Rectal smooth muscle tissue (tissue), 1 donor: ENCODE measurements at regions not wholly inside any gene's neighbourhood (a gene's known extent, or its start where the extent isn't known, plus 50 kb on each side); places are given as distances from the start of the nearest gene placed in this dataset.

ENCODE experiments used
- H3K27ac ChIP-seq: one replicate; pipeline ENCODE4 v1.7.0; 2013; ENCODE audit warnings: low read depth, low read length, inconsistent platforms
- H3K27me3 ChIP-seq: one replicate; pipeline ENCODE4 v1.7.0; 2013; ENCODE audit warnings: low read length; ENCODE audit not compliant: control insufficient read depth, insufficient read depth
- H3K36me3 ChIP-seq: one replicate; pipeline ENCODE4 v1.7.0; 2013; ENCODE audit warnings: low read length; ENCODE audit not compliant: control insufficient read depth, insufficient read depth
- H3K4me1 ChIP-seq: one replicate; pipeline ENCODE4 v1.7.0; 2013; ENCODE audit warnings: low read length; ENCODE audit not compliant: control insufficient read depth, insufficient read depth
- H3K4me3 ChIP-seq: one replicate; pipeline ENCODE4 v1.7.0; 2013; ENCODE audit warnings: low read length
- H3K9ac ChIP-seq: one replicate; pipeline ENCODE4 v1.7.0; 2013; ENCODE audit warnings: low read length

DNA sequence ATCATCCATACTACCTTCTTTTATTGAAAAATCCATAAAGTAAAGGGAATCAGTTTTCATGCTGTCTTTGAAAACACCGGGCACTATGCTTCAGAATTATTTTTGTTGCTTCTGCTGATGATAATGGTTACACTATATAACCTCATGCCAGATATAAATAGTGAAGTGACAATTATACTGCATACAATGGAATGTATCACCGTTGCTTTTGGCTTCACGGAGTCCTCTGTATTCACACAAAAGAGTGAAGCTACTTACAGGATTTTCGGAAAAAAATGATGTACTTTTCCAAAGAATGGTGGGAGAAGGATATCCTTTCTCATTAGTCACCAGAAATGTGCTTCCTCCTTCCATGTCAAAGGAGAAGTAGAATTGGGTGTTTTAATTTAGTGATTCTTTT is 159.1 kb upstream of the PITX2 start:
- no peak overlapping the region for H3K9ac ChIP-seq
- H3K4me3 ChIP-seq, result no peak overlapping the region
- H3K36me3 ChIP-seq, result no peaks in the 10 kb centered on the region
- no peak overlapping the region for H3K27ac ChIP-seq
- H3K27me3 ChIP-seq, result no peaks in the 10 kb centered on the region
- H3K4me1 ChIP-seq, result no peaks in the 10 kb centered on the region

DNA sequence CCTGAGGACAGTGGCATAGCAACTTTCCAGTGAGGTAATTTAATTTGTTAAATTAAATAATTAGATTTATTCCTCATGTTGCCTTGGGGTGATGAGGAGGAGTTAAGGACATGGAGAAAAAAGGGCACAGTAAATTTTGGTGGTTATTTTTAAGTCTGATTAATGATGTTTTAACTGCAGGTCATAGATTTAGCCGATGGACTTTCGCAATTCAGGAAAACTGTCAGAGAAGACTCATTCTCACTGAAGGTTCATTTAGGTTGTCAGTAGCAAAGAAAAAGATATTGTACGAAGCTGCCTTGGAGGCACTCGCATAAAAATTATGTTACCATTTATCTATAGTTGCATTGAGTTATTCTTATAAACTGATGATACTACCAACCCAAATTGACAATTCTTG is 164.2 kb upstream of the PITX2 start:
- Histone ChIP-seq H3K9ac (no peak overlapping the region), H3K27me3 (no peaks in the 10 kb centered on the region), H3K4me3 (no peak overlapping the region), H3K4me1 (no peaks in the 10 kb centered on the region), H3K27ac (no peak overlapping the region), H3K36me3 (no peaks in the 10 kb centered on the region)

DNA sequence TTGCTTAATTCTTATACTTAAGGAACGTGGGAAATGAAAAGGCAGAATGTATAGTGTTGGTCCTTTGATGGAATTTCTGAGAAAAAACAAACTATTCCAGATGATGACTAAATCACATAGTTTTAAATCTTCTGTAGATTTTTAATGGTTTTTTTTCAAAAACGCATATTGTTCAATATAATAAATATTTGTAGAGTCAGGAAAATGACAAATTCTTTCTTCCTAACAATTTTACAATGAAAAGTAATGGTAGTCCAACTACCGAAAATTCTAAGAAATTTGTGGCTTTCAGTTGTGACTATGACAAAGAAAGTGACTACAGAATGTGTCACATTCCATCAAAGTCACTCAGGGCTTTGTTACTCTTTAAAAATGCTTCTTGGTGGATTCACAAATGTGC is 164.8 kb upstream of the PITX2 start:
- Histone ChIP-seq H3K9ac (no peak overlapping the region), H3K27ac (no peak overlapping the region), H3K4me3 (no peak overlapping the region)

DNA sequence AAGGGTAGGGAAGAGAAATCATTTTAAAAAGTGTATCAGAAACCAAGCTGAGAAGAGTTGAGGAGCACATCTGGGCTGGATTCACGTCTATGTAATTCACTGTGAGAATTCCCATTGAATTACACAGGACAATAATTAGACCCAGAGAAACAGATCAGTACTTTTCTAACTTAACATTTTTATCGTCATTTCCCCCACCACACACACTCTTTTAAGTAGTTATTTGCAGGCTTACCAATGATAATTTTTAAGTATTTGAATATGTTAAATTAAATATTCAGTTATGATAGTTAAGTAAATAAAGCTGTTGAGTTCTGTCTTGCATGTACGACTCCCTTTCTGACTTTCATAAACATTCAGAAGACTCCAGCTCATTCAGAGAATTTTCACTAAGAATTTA is 165.4 kb upstream of the PITX2 start:
- no peaks in the 10 kb centered on the region for H3K36me3 ChIP-seq
- no peak overlapping the region for H3K4me3 ChIP-seq
- H3K9ac ChIP-seq, result no peak overlapping the region
- peaks cover 3% of the 10 kb centered on the region for H3K4me1 ChIP-seq
- no peak overlapping the region for H3K27ac ChIP-seq
- no peaks in the 10 kb centered on the region for H3K27me3 ChIP-seq

More for the DNA sequence above, 164.8 kb upstream of the PITX2 start:
- Histone ChIP-seq H3K36me3 (no peaks in the 10 kb centered on the region), H3K27me3 (no peaks in the 10 kb centered on the region), H3K4me1 (no peaks in the 10 kb centered on the region)

DNA sequence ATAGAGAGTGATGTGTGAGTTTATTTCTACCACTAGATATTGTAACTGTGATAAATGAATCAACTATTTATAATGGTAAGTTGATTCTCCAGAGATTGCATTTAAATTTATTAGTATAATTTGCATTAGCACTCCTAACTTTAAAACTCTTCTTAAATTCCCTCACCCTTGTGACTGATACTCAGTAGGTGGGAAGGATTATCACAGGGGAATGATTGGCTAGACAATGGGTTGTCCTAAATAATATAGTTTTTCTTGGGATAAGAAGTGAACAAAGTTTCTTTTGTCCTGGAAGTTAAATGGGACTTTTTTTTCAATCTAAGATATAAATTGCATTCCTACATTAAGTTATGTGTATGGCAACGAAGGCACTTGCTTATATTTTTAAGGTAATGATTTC is 169.2 kb upstream of the PITX2 start:
- no peaks in the 10 kb centered on the region for H3K36me3 ChIP-seq
- H3K9ac ChIP-seq, result no peak overlapping the region
- peaks cover 6% of the 10 kb centered on the region for H3K4me1 ChIP-seq
- no peak overlapping the region for H3K27ac ChIP-seq
- no peaks in the 10 kb centered on the region for H3K27me3 ChIP-seq
- no peak overlapping the region for H3K4me3 ChIP-seq

DNA sequence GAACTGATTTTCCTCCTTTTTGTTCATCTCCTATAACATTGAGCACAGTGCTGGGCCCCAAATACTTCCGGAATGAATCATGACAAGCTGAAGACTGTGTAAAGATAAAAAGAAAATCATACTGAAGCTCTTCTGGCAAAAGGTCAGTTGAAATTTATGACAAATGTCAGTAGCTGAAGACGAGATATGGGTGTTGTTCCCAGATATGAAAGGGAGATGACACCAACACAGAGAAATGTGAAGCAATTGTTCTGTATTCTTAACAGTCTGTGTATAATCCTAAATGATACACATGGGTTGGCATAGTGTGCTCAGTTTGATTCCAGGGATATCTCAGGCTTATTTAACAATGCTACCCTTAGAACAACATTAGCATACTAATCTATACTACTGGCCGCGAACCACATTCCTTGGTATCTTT is 170.5 kb upstream of the PITX2 start:
- Histone ChIP-seq H3K27me3 (no peaks in the 10 kb centered on the region), H3K27ac (no peak overlapping the region), H3K4me3 (no peak overlapping the region), H3K36me3 (no peaks in the 10 kb centered on the region), H3K9ac (no peak overlapping the region), H3K4me1 (peaks cover 6% of the 10 kb centered on the region)

DNA sequence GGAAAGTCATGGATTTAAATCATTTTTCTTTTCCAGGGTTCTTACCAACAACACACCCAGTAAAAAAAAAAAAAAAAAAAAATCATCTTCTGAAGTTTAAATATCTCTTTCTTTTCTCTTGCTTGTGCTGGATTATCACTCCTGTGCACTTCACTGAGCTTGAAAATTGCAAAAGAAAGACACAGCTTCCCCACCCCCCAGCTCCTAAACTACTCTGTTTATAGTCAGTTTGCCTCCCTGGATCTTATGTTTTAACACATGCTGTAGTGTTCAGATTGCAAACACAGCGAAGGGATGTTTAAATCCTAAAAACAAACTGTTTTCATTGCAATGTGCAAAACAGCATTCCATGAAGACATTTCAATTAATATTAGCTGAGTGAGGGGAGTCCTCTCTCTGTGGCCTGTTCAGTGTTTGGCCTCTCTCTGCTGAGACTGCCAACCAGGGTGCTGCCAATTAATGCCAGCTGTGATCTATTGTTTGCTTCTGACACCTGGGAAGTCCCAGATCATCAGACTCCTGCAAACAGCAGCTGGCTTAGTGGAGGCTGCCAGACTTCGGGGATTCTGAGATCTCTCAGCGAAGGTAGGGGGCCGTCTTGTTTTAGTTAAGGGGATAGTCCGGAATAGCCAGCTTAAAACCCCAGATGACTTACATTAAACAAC is 171.1 kb upstream of the PITX2 start:
- Histone ChIP-seq H3K27ac (no peak overlapping the region), H3K4me1 (peaks cover 6% of the 10 kb centered on the region), H3K27me3 (no peaks in the 10 kb centered on the region), H3K9ac (no peak overlapping the region), H3K4me3 (no peak overlapping the region), H3K36me3 (no peaks in the 10 kb centered on the region)

DNA sequence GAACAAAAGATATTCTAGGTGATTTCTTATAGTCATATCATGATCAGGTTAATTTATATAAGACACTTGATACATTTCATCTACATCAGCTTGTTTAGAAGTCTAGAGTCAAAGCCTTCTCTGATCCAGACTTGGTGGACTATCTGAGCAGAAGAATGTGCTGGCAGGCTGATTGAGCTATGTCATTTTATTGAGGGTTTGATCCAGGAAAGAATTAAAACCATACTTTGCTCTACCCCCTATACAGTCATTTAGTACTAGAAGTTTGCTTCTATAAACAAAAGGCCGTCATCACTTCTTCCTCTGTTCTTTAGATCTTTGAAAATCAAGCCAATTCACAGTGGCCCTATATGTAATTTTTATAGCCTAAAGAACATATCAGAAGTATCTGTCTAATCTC is 173.1 kb upstream of the PITX2 start:
- Histone ChIP-seq H3K36me3 (no peaks in the 10 kb centered on the region), H3K4me1 (peaks cover 6% of the 10 kb centered on the region), H3K4me3 (no peak overlapping the region)

DNA sequence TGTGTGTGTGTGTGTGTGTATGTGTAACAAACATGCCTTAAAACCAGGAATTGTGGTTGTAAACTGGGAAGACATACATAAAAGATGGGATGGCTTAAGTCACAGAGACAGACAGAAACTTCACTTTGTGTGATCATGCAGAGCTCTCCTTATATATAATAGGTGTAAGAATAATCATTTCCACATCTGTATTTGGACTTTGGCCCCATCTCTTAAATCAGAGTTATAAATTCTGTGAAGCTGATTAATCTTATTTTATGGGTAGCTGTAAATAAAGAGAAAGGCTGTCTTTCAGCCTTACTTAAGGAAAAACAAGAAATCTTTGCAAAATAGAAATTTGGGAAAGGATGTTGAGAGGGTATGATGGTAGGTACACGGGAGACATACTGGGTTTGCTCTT is 174.6 kb upstream of the PITX2 start:
- H3K4me3 ChIP-seq, result no peak overlapping the region
- no peak overlapping the region for H3K9ac ChIP-seq

More for the DNA sequence above, 173.1 kb upstream of the PITX2 start:
- Histone ChIP-seq H3K27me3 (no peaks in the 10 kb centered on the region), H3K27ac (no peak overlapping the region), H3K9ac (no peak overlapping the region)

DNA sequence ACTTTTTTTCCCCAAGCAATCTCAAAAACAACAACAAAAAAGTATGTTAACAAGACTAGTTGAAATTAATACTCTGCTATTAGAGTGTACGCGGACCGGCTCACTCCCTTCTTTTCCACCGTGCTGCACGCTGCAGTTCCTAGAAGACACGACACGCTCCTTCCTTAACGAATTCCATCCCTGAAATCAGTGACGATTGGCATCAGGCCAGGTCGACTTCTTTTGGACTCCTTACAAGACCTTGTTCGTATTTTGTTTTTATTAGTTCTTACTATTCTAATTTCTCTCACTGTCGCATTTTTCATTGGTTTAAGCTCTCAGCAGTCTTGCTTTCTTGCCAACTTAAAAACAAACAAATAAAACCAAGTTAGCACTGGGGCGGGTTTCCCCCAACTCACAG is 175.8 kb upstream of the PITX2 start:
- no peak overlapping the region for H3K4me3 ChIP-seq
- no peaks in the 10 kb centered on the region for H3K27me3 ChIP-seq
- no peaks in the 10 kb centered on the region for H3K36me3 ChIP-seq
- H3K27ac ChIP-seq, result no peak overlapping the region
- no peak overlapping the region for H3K9ac ChIP-seq
- H3K4me1 ChIP-seq, result no peaks in the 10 kb centered on the region

More for the DNA sequence above, 174.6 kb upstream of the PITX2 start:
- peaks cover 6% of the 10 kb centered on the region for H3K4me1 ChIP-seq
- no peaks in the 10 kb centered on the region for H3K36me3 ChIP-seq
- no peak overlapping the region for H3K27ac ChIP-seq
- H3K27me3 ChIP-seq, result no peaks in the 10 kb centered on the region

DNA sequence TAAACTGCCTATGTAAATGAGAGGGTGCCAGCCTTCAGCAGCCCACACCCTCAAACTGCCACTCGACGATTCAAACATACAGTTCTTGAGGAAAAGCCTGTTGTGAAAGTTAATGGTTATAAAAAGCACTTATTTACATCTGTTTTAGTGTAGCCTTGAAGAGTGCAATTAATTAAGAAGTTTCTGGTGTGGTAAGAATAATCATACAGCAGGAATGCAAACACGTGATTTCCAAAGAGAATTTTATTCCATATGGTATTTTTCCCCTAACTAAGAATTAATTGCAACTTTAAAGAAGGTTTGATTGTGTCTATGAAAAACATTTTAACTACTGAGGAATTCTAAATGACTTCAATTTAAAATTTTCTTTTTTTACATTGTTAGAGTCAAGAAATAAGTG is 176.3 kb upstream of the PITX2 start:
- no peaks in the 10 kb centered on the region for H3K4me1 ChIP-seq
- H3K4me3 ChIP-seq, result no peak overlapping the region
- H3K27me3 ChIP-seq, result no peaks in the 10 kb centered on the region
- H3K36me3 ChIP-seq, result no peaks in the 10 kb centered on the region
- H3K9ac ChIP-seq, result no peak overlapping the region
- H3K27ac ChIP-seq, result no peak overlapping the region

DNA sequence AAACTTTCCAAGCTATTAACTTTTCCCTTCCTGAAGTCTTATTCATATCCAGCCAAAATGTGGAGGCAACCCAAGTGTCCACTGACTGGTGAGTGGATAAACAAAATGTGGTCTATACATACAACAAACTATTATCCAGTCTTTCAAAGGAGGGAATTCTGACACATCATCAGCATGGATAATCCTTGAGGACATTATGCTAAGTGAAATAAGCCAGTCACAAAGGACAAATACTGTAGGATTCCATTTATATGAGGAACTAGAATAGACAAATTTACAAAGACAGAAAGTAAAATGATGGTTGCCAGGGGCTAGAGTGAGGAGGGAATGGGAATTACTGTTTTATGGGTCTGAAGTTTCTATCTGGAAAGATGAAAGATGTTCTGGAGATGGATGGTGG is 178.7 kb upstream of the PITX2 start:
- Histone ChIP-seq H3K27ac (no peak overlapping the region), H3K4me3 (no peak overlapping the region), H3K27me3 (no peaks in the 10 kb centered on the region), H3K9ac (no peak overlapping the region), H3K36me3 (no peaks in the 10 kb centered on the region), H3K4me1 (no peaks in the 10 kb centered on the region)

DNA sequence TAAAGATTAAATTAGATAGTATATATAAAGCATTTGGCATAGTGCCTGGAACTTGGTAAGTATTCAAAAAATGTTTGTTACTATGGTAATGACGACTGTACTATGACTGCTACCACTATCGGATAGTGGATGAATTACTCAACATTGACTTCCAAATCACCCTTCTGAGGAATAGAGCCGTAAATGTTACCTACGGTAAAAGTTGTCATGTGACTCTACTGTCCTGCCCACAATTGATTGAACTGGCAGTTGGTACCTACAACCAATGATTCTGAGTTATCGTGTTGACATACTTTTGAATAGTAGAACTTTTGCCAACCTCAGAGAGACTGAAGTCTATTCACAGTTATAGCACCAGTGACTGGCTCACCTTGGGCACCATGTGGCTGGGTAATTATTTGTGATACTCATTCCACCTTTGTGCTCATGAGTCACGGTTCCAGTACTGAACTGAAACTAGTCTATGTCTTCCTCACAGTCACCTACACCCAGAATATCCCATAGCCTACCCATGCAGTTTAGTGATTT is 185.5 kb upstream of the PITX2 start:
- Histone ChIP-seq H3K27ac (no peak overlapping the region), H3K4me3 (no peak overlapping the region), H3K9ac (no peak overlapping the region)

More for the DNA sequence above, 185.5 kb upstream of the PITX2 start:
- Histone ChIP-seq H3K36me3 (no peaks in the 10 kb centered on the region), H3K27me3 (no peaks in the 10 kb centered on the region), H3K4me1 (no peaks in the 10 kb centered on the region)
